GM19468 (cell line): ENCODE measurements at regions not wholly inside any gene's neighbourhood (a gene's known extent, or its start where the extent isn't known, plus 50 kb on each side); places are given as distances from the start of the nearest gene placed in this dataset.

Experiments
- ATAC-seq: cut with Tn5 transposase; IDR thresholded peaks from one replicate; pipeline ENCODE4 v1.9.1; 2021; ENCODE audit warnings: mild to moderate bottlenecking, moderate library complexity, moderate number of reproducible peaks; ENCODE audit not compliant: unreplicated experiment; ENCODE audit errors: extremely low read depth

GRCh38 chr3:104796556-104796955 is 570.2 kb upstream of the ALCAM start:
- no peak for ATAC-seq

GRCh38 chr3:104805042-104805441 is 561.7 kb upstream of the ALCAM start:
- ATAC-seq = no peak

GRCh38 chr3:104805508-104805907 is 561.2 kb upstream of the ALCAM start:
- no peak for ATAC-seq

- ATAC-seq = no peak
These were observed 555.8 kb upstream of the ALCAM start for GRCh38 chr3:104810896-104811295.

DNA sequence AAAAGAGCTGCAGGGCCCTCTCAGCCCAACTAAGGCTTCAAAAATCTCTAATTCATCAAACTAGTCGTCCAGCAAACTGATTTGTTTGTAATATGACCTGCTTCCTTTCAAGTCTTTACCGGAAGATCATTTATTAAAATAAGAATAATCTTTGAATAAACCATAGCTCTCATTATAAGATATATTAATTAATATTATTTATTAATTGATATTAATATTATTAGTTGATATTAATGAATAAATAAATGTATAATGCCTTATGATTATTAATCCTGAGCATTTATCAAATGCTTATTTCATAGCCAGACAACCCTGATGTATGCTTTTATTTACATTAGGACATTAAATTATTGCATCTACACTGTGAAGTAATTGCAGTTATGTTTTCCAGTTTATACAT is 550.7 kb upstream of the ALCAM start:
- ATAC-seq = no peak

- ATAC-seq = no peak
These were observed 550.0 kb upstream of the ALCAM start for GRCh38 chr3:104816716-104817115.

DNA sequence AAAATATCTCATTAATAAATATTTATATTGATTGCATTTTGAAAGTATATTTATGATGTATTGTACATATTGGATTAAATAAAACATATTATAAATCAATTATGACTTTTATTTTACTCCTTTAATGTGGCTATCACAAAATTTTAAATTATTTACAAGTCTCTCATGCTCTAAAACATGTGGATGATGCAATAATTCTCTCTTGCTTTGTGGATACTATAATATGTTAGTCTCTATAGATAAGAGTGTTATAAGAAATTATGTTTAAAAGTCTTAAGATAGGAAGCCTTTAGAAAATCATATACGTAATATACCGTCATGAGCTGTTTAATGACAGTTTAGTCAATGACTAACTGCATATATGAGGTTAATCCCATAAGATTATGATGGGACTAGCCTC is 547.4 kb upstream of the ALCAM start:
- ATAC-seq = no peak

- ATAC-seq = no peak
These were observed 545.8 kb upstream of the ALCAM start for GRCh38 chr3:104820959-104821358.

- ATAC-seq = no peak
These were observed 541.6 kb upstream of the ALCAM start for GRCh38 chr3:104825116-104825515.

DNA sequence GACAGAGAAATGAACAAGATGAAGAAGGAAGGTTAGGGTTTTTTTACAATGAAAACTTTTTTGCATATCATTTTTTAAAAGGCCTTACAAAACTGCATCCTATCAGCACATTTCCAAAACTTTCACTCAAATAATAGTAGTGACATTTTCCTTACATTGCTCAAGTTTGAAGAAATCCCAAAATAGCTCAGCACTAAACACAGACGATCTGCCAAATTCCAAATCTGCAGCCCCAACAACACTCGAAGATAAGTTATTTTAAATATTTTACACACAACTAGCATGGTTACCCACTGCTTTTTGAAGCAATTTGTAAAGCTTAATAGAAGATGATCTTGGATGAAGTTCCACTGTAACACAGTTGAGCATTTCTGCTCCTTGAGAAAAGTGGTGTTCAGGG is 535.6 kb upstream of the ALCAM start:
- no peak for ATAC-seq

- ATAC-seq = no peak
These were observed 534.2 kb upstream of the ALCAM start for GRCh38 chr3:104832530-104832929.

DNA sequence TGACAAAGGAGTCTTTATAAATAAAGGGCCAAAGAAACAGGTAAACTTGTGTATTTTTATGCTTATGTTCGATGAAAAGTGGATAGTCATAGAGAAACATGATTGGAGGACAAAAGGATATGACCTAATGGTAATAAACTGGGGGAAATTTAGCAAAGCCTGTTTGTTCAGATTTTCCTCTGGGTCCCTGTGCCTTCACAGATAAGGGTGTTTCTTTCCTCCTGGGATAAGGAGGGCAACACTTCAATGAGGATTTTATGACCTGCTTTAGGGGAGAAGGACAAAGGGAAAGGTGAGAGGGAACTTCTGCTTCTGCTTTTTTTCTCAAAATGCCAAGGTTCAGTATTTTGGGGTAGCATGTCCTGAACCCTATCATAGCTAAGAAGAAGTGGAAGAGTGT is 531.3 kb upstream of the ALCAM start:
- no peak for ATAC-seq

DNA sequence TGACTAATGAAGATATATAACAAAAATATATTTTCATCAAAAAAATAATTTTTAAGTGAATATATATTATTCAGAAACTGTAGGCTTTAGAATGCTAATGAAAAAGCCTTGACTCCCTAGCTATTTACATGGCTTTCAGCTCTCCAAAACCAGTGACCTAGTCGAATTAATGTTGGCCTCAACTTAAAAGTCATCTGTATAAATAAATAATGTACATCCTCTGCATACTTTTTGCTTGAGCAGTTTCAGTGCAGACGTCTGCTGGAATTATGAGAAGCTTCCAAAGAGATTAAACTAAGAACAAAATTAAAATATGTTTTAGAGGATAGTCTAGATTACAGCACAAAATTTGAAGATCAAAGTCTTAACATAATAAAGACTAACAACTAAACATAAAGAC is 520.4 kb upstream of the ALCAM start:
- ATAC-seq = no peak

- no peak for ATAC-seq
These were observed 517.6 kb upstream of the ALCAM start for GRCh38 chr3:104849070-104849469.

- no peak for ATAC-seq
These were observed 512.2 kb upstream of the ALCAM start for GRCh38 chr3:104854468-104854867.

DNA sequence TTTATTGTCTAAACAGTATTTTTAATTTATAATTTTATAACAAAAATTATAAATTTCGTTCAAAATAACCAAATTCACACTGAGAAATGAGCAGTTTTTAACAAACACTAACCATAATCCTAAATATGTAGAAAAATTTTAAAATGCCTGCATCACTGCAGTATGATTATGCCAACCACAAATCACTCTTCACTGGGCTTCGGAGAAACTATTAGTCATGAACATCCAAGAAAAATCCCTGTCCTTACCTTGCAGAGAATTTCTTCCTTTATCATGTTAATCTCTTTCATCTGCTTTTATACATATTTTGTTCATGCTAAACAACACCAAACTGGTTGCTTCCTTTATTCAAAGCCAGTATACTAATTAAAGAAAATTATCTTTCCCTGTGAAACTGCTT is 511.0 kb upstream of the ALCAM start:
- ATAC-seq = no peak

DNA sequence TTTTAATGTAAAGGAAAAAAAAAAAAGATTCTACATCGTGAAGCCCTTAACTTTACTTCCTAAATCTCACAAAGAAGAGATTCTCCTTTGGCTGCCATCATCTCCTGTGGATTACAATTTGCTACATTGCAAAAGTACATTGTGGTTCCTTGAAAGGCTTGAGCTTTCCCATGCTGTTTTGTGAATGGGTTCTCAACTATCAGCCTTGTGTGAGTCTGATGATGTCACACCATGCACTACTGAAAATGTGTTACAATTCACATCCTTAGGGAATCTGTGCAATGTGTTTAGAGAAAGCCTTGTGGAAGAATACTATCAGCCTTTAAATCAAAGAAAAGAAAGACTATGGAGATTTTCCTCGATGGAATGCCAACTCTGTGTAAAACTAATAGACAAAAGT is 510.0 kb upstream of the ALCAM start:
- no peak for ATAC-seq

GRCh38 chr3:104868291-104868690 is 498.4 kb upstream of the ALCAM start:
- no peak for ATAC-seq

DNA sequence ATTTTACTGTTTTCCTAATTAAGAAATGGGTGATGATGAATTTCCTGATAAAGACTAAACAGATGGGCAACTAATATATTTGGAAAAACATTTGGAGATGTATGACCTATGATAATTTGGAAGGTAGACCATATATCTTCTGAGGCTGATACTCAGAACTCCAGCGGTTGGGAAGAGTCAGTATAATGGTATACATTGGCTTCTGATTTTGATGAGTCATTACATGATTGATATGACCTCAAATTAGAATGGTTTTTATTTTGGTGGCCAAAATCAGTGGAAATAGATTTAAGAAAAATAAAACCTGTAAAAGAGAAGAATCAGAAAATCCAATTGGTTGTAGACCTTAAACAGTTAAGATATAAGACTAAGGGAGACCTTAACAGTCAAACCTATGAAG is 496.4 kb upstream of the ALCAM start:
- ATAC-seq = no peak

DNA sequence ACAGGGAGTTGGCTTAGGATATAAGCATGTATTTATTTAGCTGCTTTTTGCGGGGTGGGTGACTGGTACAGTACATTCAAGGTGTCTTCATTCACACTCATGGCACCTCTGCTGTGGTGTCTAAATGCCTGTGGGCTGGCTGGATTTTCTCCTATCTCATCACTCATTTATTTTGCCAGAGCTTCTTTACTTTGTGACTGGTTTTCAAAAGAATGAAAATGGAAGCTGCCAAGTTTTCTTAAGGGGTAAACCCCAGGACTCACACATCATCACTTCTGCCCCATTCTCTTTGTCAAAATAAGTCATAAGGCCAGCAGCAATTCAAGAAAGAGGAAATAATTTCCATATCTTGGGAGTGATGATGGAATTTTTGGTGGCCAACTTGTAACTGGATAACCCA is 493.4 kb upstream of the ALCAM start:
- no peak for ATAC-seq

GRCh38 chr3:104878395-104878794 is 488.3 kb upstream of the ALCAM start:
- no peak for ATAC-seq

DNA sequence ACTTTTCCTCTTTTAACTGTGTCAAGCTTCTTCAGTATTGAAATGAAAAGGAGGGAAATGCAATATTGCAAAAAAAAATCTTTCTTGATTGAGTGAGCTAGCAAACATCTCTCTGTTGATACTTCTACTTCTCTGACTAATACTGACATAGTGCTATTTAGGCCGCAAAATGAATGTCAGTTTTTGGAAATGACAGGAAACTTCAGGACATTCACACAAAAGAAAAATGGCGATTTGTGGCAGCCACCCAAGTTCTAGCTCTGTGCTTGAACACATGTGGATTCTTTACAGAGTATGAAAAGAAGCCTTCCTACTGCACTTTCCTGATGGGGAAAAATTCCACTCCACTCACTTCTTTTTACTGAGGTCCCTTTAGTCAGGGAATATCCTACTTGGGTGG is 486.8 kb upstream of the ALCAM start:
- no peak for ATAC-seq

- ATAC-seq = no peak
These were observed 481.4 kb upstream of the ALCAM start for GRCh38 chr3:104885214-104885814.
